Caco-2 (cell line): ENCODE measurements at regions not wholly inside any gene's neighbourhood (a gene's known extent, or its start where the extent isn't known, plus 50 kb on each side); places are given as distances from the start of the nearest gene placed in this dataset.

Experiments used
- BruUV-seq: library from RNA; stranded (reverse); fragments of 400-500 nt; replicated peaks from 2 replicates; lab custom pipeline; 2021; lab: Mats Ljungman, UMichigan
- CTCF ChIA-PET: fragments of 300-600 bp; sonication (Branson Sonifier 250); formaldehyde crosslinking; loops from one replicate; lab custom pipeline; 2022; ENCODE audit warnings: antibody characterized with exemption; lab: Charles Lee
- POLR2A ChIA-PET: fragments of 300-600 bp; sonication (Branson Sonifier 250); formaldehyde crosslinking; loops from one replicate; lab custom pipeline; 2022; ENCODE audit warnings: antibody characterized with exemption; lab: Charles Lee
- DNase-seq, 2 experiments: peaks; one replicate each; pipeline versions ENCODE4 v3.0.0 to v3.0.0-alpha.2; 2020 to 2022
- H3K27me3 ChIP-seq: replicated peaks from 2 replicates; pipeline ENCODE4 v1.6.0; 2011; ENCODE audit warnings: low read length; ENCODE audit not compliant: control insufficient read depth, insufficient read depth
- H3K36me3 ChIP-seq: 2 replicates; pipeline ENCODE4 v1.5.1; 2011; ENCODE audit warnings: low read length; ENCODE audit not compliant: control insufficient read depth, insufficient read depth
- H3K4me1 ChIP-seq: fragments of 250-450 bp; sonication (Bioruptor Pico); 2 replicates; pipeline ENCODE4 v1.5.1; 2020; ENCODE audit warnings: mild to moderate bottlenecking
- H3K4me3 ChIP-seq: 2 replicates; pipeline ENCODE4 v1.5.1; 2011; ENCODE audit warnings: low read depth, mild to moderate bottlenecking, control low read depth, low read length
- H3K9me3 ChIP-seq: fragments of 250-450 bp; sonication (Bioruptor Pico); 2 replicates; pipeline ENCODE4 v1.5.1; 2020; ENCODE audit warnings: mild to moderate bottlenecking, moderate library complexity
- H3K27ac Mint-ChIP-seq: one replicate; pipeline ENCODE4 v1.8.0; 2022; ENCODE audit warnings: mixed read lengths; ENCODE audit not compliant: unreplicated experiment
- H3K27me3 Mint-ChIP-seq: one replicate; pipeline ENCODE4 v1.8.0; 2022; ENCODE audit warnings: mixed read lengths; ENCODE audit not compliant: insufficient read depth, unreplicated experiment
- H3K36me3 Mint-ChIP-seq: one replicate; pipeline ENCODE4 v1.8.0; 2022; ENCODE audit warnings: mild to moderate bottlenecking, mixed read lengths; ENCODE audit not compliant: insufficient read depth, unreplicated experiment
- H3K4me1 Mint-ChIP-seq: one replicate; pipeline ENCODE4 v1.8.0; 2022; ENCODE audit warnings: low read depth, mixed read lengths; ENCODE audit not compliant: unreplicated experiment
- H3K4me3 Mint-ChIP-seq: one replicate; pipeline ENCODE4 v1.8.0; 2022; ENCODE audit warnings: mild to moderate bottlenecking, moderate library complexity, mixed read lengths; ENCODE audit not compliant: unreplicated experiment
- H3K9me3 Mint-ChIP-seq: one replicate; pipeline ENCODE4 v1.8.0; 2022; ENCODE audit warnings: mixed read lengths; ENCODE audit not compliant: unreplicated experiment
- CTCF ChIP-seq, 2 experiments: fragments of 200-600 bp in 1 of 2; IDR thresholded peaks; 1 replicate in 1 of 2; 2 replicates in 1 of 2; pipeline versions ENCODE4 v1.5.1 to v1.8.0; 2011 to 2022; ENCODE audit warnings: antibody characterized with exemption in 1 of 2, control low read depth in 1 of 2, inconsistent platforms in 1 of 2, low read depth in 1 of 2, low read length in 1 of 2, mild to moderate bottlenecking in 1 of 2, moderate library complexity in 1 of 2; ENCODE audit not compliant: insufficient read depth in 1 of 2, severe bottlenecking in 1 of 2, unreplicated experiment in 1 of 2
- intact Hi-C: fragments of 100-400 bp; cut with micrococcal nuclease; formaldehyde crosslinking; loops from one replicate; pipeline ENCODE4 v1.10.0; 2022; ENCODE audit not compliant: unreplicated experiment

- CTCF ChIA-PET, result no interaction called here
- H3K36me3 ChIP-seq, result no peaks in the 10 kb centered on the region
- no peaks in the 10 kb centered on the region for H3K9me3 ChIP-seq
- no peak overlapping the region for H3K4me3 Mint-ChIP-seq
- no peaks in the 10 kb centered on the region for H3K9me3 Mint-ChIP-seq
- no peaks in the 10 kb centered on the region for H3K4me1 Mint-ChIP-seq
- BruUV-seq, result no TSS peak
- POLR2A ChIA-PET, result no interaction called here
- H3K27ac Mint-ChIP-seq, result no peak overlapping the region
- H3K27me3 ChIP-seq, result no peaks in the 10 kb centered on the region
- H3K27me3 Mint-ChIP-seq, result peaks cover 3% of the 10 kb centered on the region
- H3K36me3 Mint-ChIP-seq, result peaks cover 5% of the 10 kb centered on the region
- no peak for TF ChIP-seq CTCF (IDR thresholded peaks at IDR 0.05; ENCODE audit: insufficient read depth in 1 of 2, low read depth in 1 of 2, low read length in 1 of 2, severe bottlenecking in 1 of 2, unreplicated experiment in 1 of 2)
- intact Hi-C loops, result no loop called here
- no peaks in the 10 kb centered on the region for H3K4me1 ChIP-seq
- DNase-seq, result no peak
- no peak overlapping the region for H3K4me3 ChIP-seq
Observed at GRCh38 chr13:47858042-47859025, 142.7 kb downstream of the SUCLA2 start.

- Mint-ChIP-seq H3K4me3 (no peak overlapping the region), H3K27me3 (no peaks in the 10 kb centered on the region), H3K4me1 (no peaks in the 10 kb centered on the region), H3K36me3 (no peaks in the 10 kb centered on the region), H3K27ac (no peak overlapping the region), H3K9me3 (no peaks in the 10 kb centered on the region)
- Histone ChIP-seq H3K9me3 (no peaks in the 10 kb centered on the region), H3K4me1 (no peaks in the 10 kb centered on the region), H3K36me3 (no peaks in the 10 kb centered on the region), H3K4me3 (no peak overlapping the region), H3K27me3 (no peaks in the 10 kb centered on the region)
- CTCF ChIA-PET, result no interaction called here
- no peak for DNase-seq
- POLR2A ChIA-PET, result no interaction called here
- no TSS peak for BruUV-seq
- intact Hi-C loops, result no loop called here
- TF ChIP-seq CTCF (IDR thresholded peaks at IDR 0.05; ENCODE audit: insufficient read depth in 1 of 2, low read depth in 1 of 2, low read length in 1 of 2, severe bottlenecking in 1 of 2, unreplicated experiment in 1 of 2), result no peak
Observed at GRCh38 chr13:47853236-47853635, 147.8 kb downstream of the SUCLA2 start.

- no peak overlapping the region for H3K4me3 ChIP-seq
- no peak overlapping the region for H3K27ac Mint-ChIP-seq
- no peaks in the 10 kb centered on the region for H3K36me3 Mint-ChIP-seq
- H3K27me3 Mint-ChIP-seq, result no peaks in the 10 kb centered on the region
- ChIA-PET POLR2A (no interaction called here), CTCF (no interaction called here)
- H3K36me3 ChIP-seq, result no peaks in the 10 kb centered on the region
- DNase-seq, result no peak
- BruUV-seq, result no TSS peak
- H3K4me3 Mint-ChIP-seq, result no peak overlapping the region
- H3K27me3 ChIP-seq, result no peaks in the 10 kb centered on the region
- H3K9me3 ChIP-seq, result no peaks in the 10 kb centered on the region
- TF ChIP-seq CTCF (IDR thresholded peaks at IDR 0.05; ENCODE audit: insufficient read depth in 1 of 2, low read depth in 1 of 2, low read length in 1 of 2, severe bottlenecking in 1 of 2, unreplicated experiment in 1 of 2), result no peak
- no peaks in the 10 kb centered on the region for H3K9me3 Mint-ChIP-seq
- no peaks in the 10 kb centered on the region for H3K4me1 ChIP-seq
- H3K4me1 Mint-ChIP-seq, result no peaks in the 10 kb centered on the region
- intact Hi-C loops, result no loop called here
Observed at GRCh38 chr13:47846886-47847285, 154.2 kb downstream of the SUCLA2 start.
